Activated naive CD4-positive, alpha-beta T cell treated with anti-CD3 and anti-CD28 coated beads for 36 hours (primary cell): ENCODE measurements at regions not wholly inside any gene's neighbourhood (a gene's known extent, or its start where the extent isn't known, plus 50 kb on each side); places are given as distances from the start of the nearest gene placed in this dataset.
"Not testable (repeated sequence)": the region's sequence is repeated elsewhere in the genome, so short reads cannot be mapped to it uniquely, and the experiment has no call there.

Source experiments
- CTCF ChIA-PET: fragments of 350-600 bp; sonication (Branson Sonifier 250); formaldehyde crosslinking; loops from one replicate; lab custom pipeline; 2021; ENCODE audit warnings: antibody characterized with exemption; lab: Charles Lee
- DNase-seq: peaks from one replicate; pipeline ENCODE4 v3.0.0-alpha.2; 2020
- H3K27ac Mint-ChIP-seq: one replicate; pipeline ENCODE4 v1.8.0; 2021; ENCODE audit warnings: mild to moderate bottlenecking, mixed read lengths
- H3K27me3 Mint-ChIP-seq: one replicate; pipeline ENCODE4 v1.8.0; 2021; ENCODE audit warnings: low read depth, mixed read lengths
- H3K36me3 Mint-ChIP-seq: one replicate; pipeline ENCODE4 v1.8.0; 2021; ENCODE audit warnings: low read depth, mixed read lengths
- H3K4me1 Mint-ChIP-seq: one replicate; pipeline ENCODE4 v1.8.0; 2021; ENCODE audit warnings: low read depth, mixed read lengths
- H3K4me3 Mint-ChIP-seq: one replicate; pipeline ENCODE4 v1.8.0; 2021; ENCODE audit warnings: mild to moderate bottlenecking, moderate library complexity, mixed read lengths
- H3K9me3 Mint-ChIP-seq: one replicate; pipeline ENCODE4 v1.8.0; 2021; ENCODE audit warnings: mixed read lengths
- intact Hi-C: fragments of 100-400 bp; cut with micrococcal nuclease; formaldehyde crosslinking; loops from one replicate; pipeline ENCODE4 v1.15.1; 2023

GRCh38 chr10:46786518-46787320 lies 124.5 kb upstream of the PTPN20 start:
- peak overlapping the region; percentile 96 for H3K4me3 Mint-ChIP-seq
- intact Hi-C loops, H3K9me3 Mint-ChIP-seq, CTCF ChIA-PET, H3K36me3 Mint-ChIP-seq, H3K4me1 Mint-ChIP-seq, H3K27me3 Mint-ChIP-seq: not testable (repeated sequence)
- H3K27ac Mint-ChIP-seq, result peak overlapping the region; percentile 30
- peak; percentile 78 for DNase-seq

GRCh38 chr10:46787321-46787615 lies 124.0 kb upstream of the PTPN20 start:
- Mint-ChIP-seq H3K4me1 (peaks cover 3% of the 10 kb centered on the region), H3K27ac (no peak overlapping the region), H3K27me3 (no peaks in the 10 kb centered on the region), H3K36me3 (no peaks in the 10 kb centered on the region), H3K9me3 (no peaks in the 10 kb centered on the region), H3K4me3 (peak overlapping the region; percentile 96)
- CTCF ChIA-PET, result no interaction called here
- intact Hi-C loops, result no loop called here
- peak; percentile 52 for DNase-seq

GRCh38 chr10:46792657-46793357 lies 118.4 kb upstream of the PTPN20 start:
- H3K9me3 Mint-ChIP-seq, H3K36me3 Mint-ChIP-seq, H3K27ac Mint-ChIP-seq, CTCF ChIA-PET, DNase-seq, H3K4me3 Mint-ChIP-seq, intact Hi-C loops, H3K4me1 Mint-ChIP-seq, H3K27me3 Mint-ChIP-seq: not testable (repeated sequence)

GRCh38 chr10:46796351-46796750 lies 114.9 kb upstream of the PTPN20 start:
- DNase-seq, CTCF ChIA-PET, intact Hi-C loops, H3K4me3 Mint-ChIP-seq, H3K27me3 Mint-ChIP-seq, H3K4me1 Mint-ChIP-seq, H3K9me3 Mint-ChIP-seq, H3K36me3 Mint-ChIP-seq, H3K27ac Mint-ChIP-seq: not testable (repeated sequence)

- H3K27me3 Mint-ChIP-seq, H3K4me3 Mint-ChIP-seq, H3K9me3 Mint-ChIP-seq, CTCF ChIA-PET, intact Hi-C loops, H3K4me1 Mint-ChIP-seq, H3K27ac Mint-ChIP-seq, H3K36me3 Mint-ChIP-seq, DNase-seq: not testable (repeated sequence)
Measured at GRCh38 chr10:46802010-46802409, 109.2 kb upstream of the PTPN20 start.

GRCh38 chr10:46803082-46803481 lies 108.1 kb upstream of the PTPN20 start:
- H3K27ac Mint-ChIP-seq, H3K4me3 Mint-ChIP-seq, H3K36me3 Mint-ChIP-seq, CTCF ChIA-PET, intact Hi-C loops, H3K9me3 Mint-ChIP-seq, H3K27me3 Mint-ChIP-seq, DNase-seq, H3K4me1 Mint-ChIP-seq: not testable (repeated sequence)

- not testable (repeated sequence) for H3K27ac Mint-ChIP-seq
Measured at GRCh38 chr10:46810222-46810621, 101.0 kb upstream of the PTPN20 start.

GRCh38 chr10:46816126-46816525 lies 95.1 kb upstream of the PTPN20 start:
- H3K4me1 Mint-ChIP-seq, H3K36me3 Mint-ChIP-seq, DNase-seq, H3K9me3 Mint-ChIP-seq, intact Hi-C loops, H3K27me3 Mint-ChIP-seq, CTCF ChIA-PET, H3K27ac Mint-ChIP-seq, H3K4me3 Mint-ChIP-seq: not testable (repeated sequence)

More at GRCh38 chr10:46810222-46810621, 101.0 kb upstream of the PTPN20 start:
- DNase-seq, H3K4me1 Mint-ChIP-seq, H3K27me3 Mint-ChIP-seq, H3K4me3 Mint-ChIP-seq, H3K36me3 Mint-ChIP-seq, H3K9me3 Mint-ChIP-seq, intact Hi-C loops, CTCF ChIA-PET: not testable (repeated sequence)

GRCh38 chr10:46840393-46841050 lies 70.7 kb upstream of the PTPN20 start:
- CTCF ChIA-PET, H3K36me3 Mint-ChIP-seq, H3K4me1 Mint-ChIP-seq, DNase-seq, H3K4me3 Mint-ChIP-seq, H3K27me3 Mint-ChIP-seq, H3K9me3 Mint-ChIP-seq, intact Hi-C loops, H3K27ac Mint-ChIP-seq: not testable (repeated sequence)

GRCh38 chr10:46841051-46841593 lies 70.1 kb upstream of the PTPN20 start:
- H3K36me3 Mint-ChIP-seq, CTCF ChIA-PET, H3K9me3 Mint-ChIP-seq, H3K4me3 Mint-ChIP-seq, intact Hi-C loops, H3K27ac Mint-ChIP-seq, DNase-seq, H3K4me1 Mint-ChIP-seq, H3K27me3 Mint-ChIP-seq: not testable (repeated sequence)

- H3K4me3 Mint-ChIP-seq, H3K27ac Mint-ChIP-seq, H3K36me3 Mint-ChIP-seq, H3K27me3 Mint-ChIP-seq, H3K9me3 Mint-ChIP-seq, intact Hi-C loops, H3K4me1 Mint-ChIP-seq, CTCF ChIA-PET, DNase-seq: not testable (repeated sequence)
Measured at GRCh38 chr10:46845194-46845593, 66.0 kb upstream of the PTPN20 start.

- intact Hi-C loops, H3K4me1 Mint-ChIP-seq, DNase-seq, H3K9me3 Mint-ChIP-seq, H3K36me3 Mint-ChIP-seq, H3K27me3 Mint-ChIP-seq, H3K4me3 Mint-ChIP-seq, CTCF ChIA-PET, H3K27ac Mint-ChIP-seq: not testable (repeated sequence)
Measured at GRCh38 chr10:46845640-46846039, 65.6 kb upstream of the PTPN20 start.
